Lower leg skin (tissue), 3 donors: ENCODE measurements at regions not wholly inside any gene's neighbourhood (a gene's known extent, or its start where the extent isn't known, plus 50 kb on each side); places are given as distances from the start of the nearest gene placed in this dataset.

Experiments used
- CTCF ChIP-seq, 3 donors: fragments of 450-650 bp; IDR thresholded peaks; one replicate each; pipeline ENCODE4 v1.5.1; 2016; ENCODE audit warnings: antibody characterized with exemption in 3 of 3, mild to moderate bottlenecking in 3 of 3, moderate library complexity in 2 of 3
- POLR2A ChIP-seq, 2 donors: fragments of 450-650 bp; IDR thresholded peaks; one replicate each; pipeline ENCODE4 v1.6.1; 2016 to 2017; ENCODE audit warnings: antibody characterized with exemption in 2 of 2, mild to moderate bottlenecking in 1 of 2, moderate library complexity in 1 of 2

GRCh38 chr12:124369055-124369826 lies 74.3 kb downstream of the RFLNA start:
- no peak for TF ChIP-seq CTCF (IDR thresholded peaks at IDR 0.05)
- TF ChIP-seq POLR2A (IDR thresholded peaks at IDR 0.05), result no peak
